ENCODE measurements at regions not wholly inside any gene's neighbourhood (a gene's known extent, or its start where the extent isn't known, plus 50 kb on each side); places are given as distances from the start of the nearest gene placed in this dataset.
A peak's percentile ranks its signal among the peaks of the same experiment; 100 is the strongest.

DNA sequence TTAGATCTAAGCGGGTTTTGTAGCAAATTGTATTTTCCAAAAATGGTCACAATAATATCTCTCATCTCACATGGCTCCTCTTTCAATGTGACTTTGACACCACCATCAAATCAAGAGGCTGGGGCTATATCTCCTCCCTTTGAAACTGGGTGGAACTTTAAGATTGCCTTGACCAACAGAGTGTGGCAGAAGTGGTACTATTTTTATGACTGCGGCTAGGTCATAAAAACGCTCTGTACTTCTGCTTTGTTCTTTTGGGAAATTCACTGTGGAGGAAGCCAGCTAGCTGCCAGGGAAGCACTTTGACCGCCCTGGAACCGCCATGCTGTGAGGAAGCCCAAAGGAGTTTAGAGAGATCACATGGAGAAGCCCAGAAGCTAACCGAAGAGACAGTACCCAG lies 50.7 kb upstream of the ACOT11 start:
- no peak for DNase-seq

GRCh38 chr1:54495954-54496353 lies 52.1 kb upstream of the ACOT11 start:
- DNase-seq = no peak

- DNase-seq = no peak
Observed at GRCh38 chr1:54493608-54494007, 54.4 kb upstream of the ACOT11 start.

DNA sequence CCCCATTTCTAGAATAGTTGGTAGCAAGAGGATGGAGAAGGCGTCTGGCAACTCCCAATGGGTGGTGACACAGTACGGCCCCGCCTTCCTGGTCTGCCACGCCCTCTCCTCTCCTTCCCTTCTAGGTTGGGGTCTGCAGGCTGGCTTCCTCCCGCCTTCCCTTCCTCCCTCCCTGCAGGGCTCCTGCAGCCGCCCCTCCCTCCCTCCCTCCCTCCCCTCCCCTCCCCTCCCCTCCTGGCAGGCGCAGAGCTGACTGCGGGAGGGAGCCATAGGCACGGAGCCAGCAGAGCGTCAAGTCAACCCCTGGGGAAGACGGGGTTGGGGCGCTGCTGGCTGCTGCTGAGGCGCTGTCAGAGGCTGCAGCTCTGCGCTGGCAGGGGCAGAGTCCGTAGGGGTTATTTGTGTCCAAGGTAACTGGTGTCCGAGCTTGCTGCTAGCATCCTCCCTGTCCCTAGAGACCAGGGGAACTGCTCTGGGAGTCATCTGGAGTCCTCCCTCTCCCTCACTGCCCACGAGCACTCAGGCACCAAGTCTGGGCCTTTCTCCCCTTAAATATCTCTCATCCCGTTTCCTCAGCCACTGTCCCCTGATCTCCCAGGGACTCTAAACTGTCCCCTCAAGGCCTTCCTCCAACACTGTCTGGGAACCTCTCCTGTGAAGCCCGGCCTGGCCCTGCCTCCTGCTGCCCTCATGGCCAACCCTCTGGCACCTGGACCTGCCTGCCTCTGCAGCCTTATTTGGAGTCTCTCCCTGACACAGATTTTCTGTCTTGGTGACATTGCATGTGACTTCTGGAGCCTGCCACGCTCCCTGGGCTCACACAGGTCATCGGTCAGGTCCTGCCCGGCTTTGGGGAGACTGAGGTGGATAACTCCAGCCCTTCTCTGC lies 57.4 kb upstream of the ACOT11 start:
- no peak for DNase-seq

- no peak for DNase-seq
Observed at GRCh38 chr1:54489627-54490250, 58.3 kb upstream of the ACOT11 start.

GRCh38 chr1:54488779-54489626 lies 59.0 kb upstream of the ACOT11 start:
- DNase-seq = peak; percentile 46 to 52

GRCh38 chr1:54488065-54488750 lies 59.8 kb upstream of the ACOT11 start:
- DNase-seq = peak; percentile 58 to 62

- DNase-seq = no peak
Observed at GRCh38 chr1:54487571-54488050, 60.4 kb upstream of the ACOT11 start.

DNA sequence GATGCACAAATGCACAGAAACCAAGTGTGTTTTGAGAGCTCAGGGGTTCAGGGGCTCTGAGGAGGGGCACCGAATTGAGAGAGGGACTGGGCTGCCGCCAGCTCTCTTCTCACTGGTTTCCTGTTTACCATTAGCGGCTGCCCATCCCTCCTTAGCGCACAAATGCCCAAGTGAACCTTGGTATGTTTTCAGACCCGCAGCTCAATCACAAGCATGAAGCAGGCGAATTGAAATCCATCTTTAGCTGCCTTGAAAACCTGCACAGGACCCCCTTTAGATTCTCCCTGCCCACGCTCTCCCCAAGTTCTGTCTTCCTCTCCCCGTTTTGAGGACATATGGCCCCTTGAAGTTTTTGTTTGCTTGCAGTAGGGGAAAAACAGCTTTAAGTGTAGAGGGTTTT lies 61.1 kb upstream of the ACOT11 start:
- DNase-seq = no peak

DNA sequence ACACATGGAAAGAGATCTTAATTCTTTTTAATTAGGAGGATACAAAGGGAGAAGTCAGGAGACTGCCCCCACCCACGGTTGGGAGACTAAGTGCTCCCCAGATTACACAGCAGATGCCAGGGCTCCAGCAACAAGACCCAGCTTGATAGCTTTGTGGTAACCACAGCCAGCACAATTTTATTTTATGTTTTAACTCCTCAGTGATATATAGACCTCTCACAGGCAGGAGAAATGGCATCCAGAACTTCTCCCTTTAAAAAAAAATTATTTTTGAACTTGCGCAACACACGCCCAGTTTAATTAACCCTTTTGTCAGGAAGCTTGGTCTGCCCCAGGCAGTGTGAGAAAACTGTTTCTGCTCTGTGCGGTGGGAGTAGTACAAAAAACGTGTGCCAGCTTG lies 62.6 kb upstream of the ACOT11 start:
- DNase-seq = no peak

DNA sequence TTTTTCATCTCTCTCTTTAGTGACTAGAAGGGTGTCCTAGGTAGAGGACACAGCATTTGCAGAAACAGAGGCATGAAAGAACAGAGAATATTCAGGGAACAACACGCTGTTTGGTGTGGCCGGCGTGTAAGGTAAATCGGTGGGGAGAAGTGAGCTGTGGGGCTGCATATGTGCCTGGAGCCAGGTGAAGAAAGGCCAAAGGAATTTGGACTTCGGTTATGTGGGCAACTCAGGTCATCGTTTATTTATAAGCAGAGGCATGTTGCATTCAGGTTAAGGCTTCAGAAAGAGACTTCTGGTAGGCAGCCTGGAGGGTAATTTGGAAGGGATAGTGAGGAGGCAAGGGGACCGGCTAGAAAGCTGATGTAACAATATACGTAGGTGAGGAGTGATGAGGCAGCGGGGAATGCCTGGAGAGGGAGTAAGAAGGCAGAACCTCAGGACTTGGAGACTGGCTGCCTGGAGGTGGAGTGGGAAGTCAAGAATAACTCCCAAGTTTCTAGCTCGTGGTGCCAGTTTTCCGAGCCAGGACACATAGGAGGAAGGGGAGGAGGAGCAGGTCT lies 64.1 kb upstream of the ACOT11 start:
- DNase-seq = no peak

GRCh38 chr1:54481201-54481884 lies 66.7 kb upstream of the ACOT11 start:
- DNase-seq = no peak

DNA sequence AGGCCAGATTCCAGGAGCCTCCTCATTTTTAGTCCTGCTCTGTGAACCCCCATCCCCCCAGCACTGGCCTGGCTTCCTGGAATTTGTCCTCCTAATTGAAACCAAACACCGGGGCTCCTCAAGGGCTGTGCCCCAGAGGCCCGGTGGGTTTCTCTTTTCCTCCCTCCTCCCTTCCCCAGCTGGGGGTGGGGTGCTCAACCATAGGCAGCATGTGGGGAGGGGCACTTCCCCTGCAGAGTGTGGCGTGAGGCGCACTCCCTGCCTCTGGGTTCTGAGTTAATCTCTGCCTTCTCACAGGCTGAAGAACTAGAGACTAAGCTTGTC lies 67.5 kb upstream of the ACOT11 start:
- no peak for DNase-seq

DNA sequence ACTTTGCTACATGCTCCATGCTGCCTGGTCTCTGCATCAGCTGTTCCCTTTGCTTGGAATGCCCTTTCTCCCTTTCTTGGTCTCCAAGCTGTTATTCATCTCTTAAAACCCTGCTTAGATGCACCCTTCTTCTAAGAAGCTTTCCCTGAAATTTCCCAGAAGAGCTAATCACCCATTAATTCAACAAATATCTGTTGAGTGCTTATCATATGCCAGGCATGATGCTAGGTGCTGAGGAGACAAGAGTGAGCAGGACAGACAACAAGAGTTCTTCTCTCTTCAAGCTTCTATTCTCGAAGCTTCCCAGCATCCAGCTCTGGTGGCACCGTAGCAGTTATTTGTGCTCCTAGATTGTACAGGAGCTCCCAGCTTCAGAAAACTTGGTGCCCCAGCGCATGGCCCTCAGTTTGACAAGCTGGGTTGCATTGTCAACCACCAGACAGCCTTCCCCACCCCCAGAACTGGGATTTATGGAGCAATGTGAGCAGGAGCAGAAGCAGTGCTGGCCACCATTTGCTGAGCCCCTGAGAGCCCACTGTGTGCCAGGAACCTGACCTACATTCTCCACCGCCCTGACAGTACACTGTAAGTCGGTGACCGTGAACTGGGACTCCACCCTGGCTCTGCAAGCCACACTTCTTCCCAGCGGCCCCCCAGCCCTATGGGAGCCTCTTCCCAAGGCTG lies 68.0 kb upstream of the ACOT11 start:
- no peak for DNase-seq

- DNase-seq = no peak
Observed at GRCh38 chr1:54479251-54479650, 68.8 kb upstream of the ACOT11 start.

DNA sequence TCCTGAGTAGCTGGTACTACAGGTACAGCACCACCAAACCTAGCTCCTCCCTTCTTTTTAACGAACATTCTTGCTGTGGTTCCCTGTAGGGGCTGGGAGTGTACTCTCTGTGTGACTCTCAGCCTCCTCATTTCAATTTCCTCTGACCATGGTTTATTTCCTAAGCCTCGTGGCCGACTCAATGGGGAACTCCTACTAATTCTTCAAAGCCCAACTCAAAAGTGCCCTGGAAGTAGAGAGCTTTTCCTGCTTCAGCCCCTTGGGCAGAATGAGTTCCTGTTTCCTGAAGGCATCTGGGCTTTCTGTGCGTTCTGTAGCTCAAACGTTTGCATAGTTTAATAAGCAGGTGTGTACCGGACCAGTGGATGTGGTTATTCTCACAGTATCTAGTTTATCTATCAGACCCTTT lies 70.9 kb upstream of the ACOT11 start:
- DNase-seq = no peak

GRCh38 chr1:54476530-54477109 lies 70.4 kb upstream of the SSBP3 start:
- DNase-seq = no peak

DNA sequence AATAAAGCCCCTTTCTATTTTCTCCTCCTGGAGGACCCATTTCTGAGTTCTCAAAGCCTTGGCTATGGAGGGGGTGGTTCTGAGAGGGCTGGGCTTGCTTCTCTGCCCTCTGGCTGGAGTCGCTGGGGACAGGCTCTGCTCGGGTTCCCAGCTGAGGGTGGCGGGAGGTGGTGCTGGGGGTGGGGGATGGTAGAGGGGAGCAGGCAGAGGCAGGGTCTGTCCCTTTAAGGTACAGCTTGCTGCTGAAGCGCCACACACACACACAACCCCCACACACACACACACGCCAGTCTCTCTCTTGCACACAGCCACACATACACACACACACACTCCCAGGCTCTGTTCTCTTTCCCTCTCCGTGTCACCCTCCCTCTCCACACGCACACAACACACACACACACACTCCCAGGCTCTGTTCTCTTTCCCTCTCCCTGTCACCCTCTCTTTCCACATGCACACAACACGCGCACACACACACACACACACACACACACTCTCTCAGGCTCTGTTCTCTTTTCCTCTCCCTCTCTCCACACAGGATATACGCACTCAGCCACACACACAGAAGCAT lies 69.8 kb upstream of the SSBP3 start:
- DNase-seq = no peak

GRCh38 chr1:54475357-54475881 lies 69.2 kb upstream of the SSBP3 start:
- peak in 1 of 2 experiments; percentile 15 for DNase-seq
